WTC11 (cell line): ENCODE measurements at regions not wholly inside any gene's neighbourhood (a gene's known extent, or its start where the extent isn't known, plus 50 kb on each side); places are given as distances from the start of the nearest gene placed in this dataset.

Experiments used
- ATAC-seq: fragments of 200-7000 bp; cut with Tn5 transposase; 2 replicates; pipeline ENCODE4 v1.10.0; 2021; ENCODE audit warnings: mild to moderate bottlenecking, moderate library complexity
- CTCF ChIA-PET: fragments of 300-600 bp; sonication (Branson Sonifier 250); formaldehyde crosslinking; loops from one replicate; lab custom pipeline; 2021; ENCODE audit warnings: antibody characterized with exemption; lab: Charles Lee
- POLR2A ChIA-PET: fragments of 350-600 bp; sonication (Branson Sonifier 250); formaldehyde crosslinking; loops from one replicate; lab custom pipeline; 2021; ENCODE audit warnings: antibody characterized with exemption; lab: Charles Lee
- DNase-seq: peaks from one replicate; pipeline ENCODE4 v3.0.0; 2021; ENCODE audit warnings: low spot score
- H3K27ac Mint-ChIP-seq: 2 replicates; pipeline ENCODE4 v1.8.0; 2021; ENCODE audit warnings: mixed read lengths
- H3K27me3 Mint-ChIP-seq: 2 replicates; pipeline ENCODE4 v1.8.0; 2021; ENCODE audit warnings: low read depth, mild to moderate bottlenecking, moderate library complexity, mixed read lengths
- H3K36me3 Mint-ChIP-seq: 2 replicates; pipeline ENCODE4 v1.8.0; 2021; ENCODE audit warnings: mixed read lengths
- H3K4me1 Mint-ChIP-seq: 2 replicates; pipeline ENCODE4 v1.8.0; 2022; ENCODE audit warnings: mixed read lengths
- H3K4me3 Mint-ChIP-seq: 2 replicates; pipeline ENCODE4 v1.8.0; 2021; ENCODE audit warnings: mild to moderate bottlenecking, moderate library complexity, mixed read lengths
- H3K9me3 Mint-ChIP-seq: 2 replicates; pipeline ENCODE4 v1.8.0; 2021; ENCODE audit warnings: mixed read lengths
- AFF4 ChIP-seq: sonication (generic); formaldehyde crosslinking; IDR thresholded peaks from 2 replicates; pipeline ENCODE4 v1.8.1; 2023; ENCODE audit warnings: mild to moderate bottlenecking, missing genetic modification reagents, borderline replicate concordance
- GRHL2 ChIP-seq: fragments of 250-450 bp; sonication (Bioruptor Pico); IDR thresholded peaks from 2 replicates; pipeline ENCODE4 v1.8.0; 2022; ENCODE audit warnings: mild to moderate bottlenecking, moderate library complexity; ENCODE audit not compliant: insufficient replicate concordance, severe bottlenecking
- HMGXB4 ChIP-seq: sonication (generic); formaldehyde crosslinking; IDR thresholded peaks from 2 replicates; pipeline ENCODE4 v1.8.1; 2023; ENCODE audit warnings: mild to moderate bottlenecking, moderate library complexity, missing genetic modification reagents
- NFATC4 ChIP-seq: fragments of 250-450 bp; sonication (Bioruptor Pico); IDR thresholded peaks from 2 replicates; pipeline ENCODE4 v1.9.0; 2021; ENCODE audit warnings: mild to moderate bottlenecking
- ZNF425 ChIP-seq: fragments of 250-450 bp; sonication (Bioruptor Pico); conservative IDR thresholded peaks from 2 replicates; pipeline ENCODE4 v1.9.0; 2021; ENCODE audit warnings: mild to moderate bottlenecking
- TF ChIP-seq, protein P1 (sequence below): sonication (generic); formaldehyde crosslinking; IDR thresholded peaks from 2 replicates; pipeline ENCODE4 v1.8.1; 2022; ENCODE audit warnings: low read depth, missing genetic modification reagents, borderline replicate concordance
- TF ChIP-seq, protein P2 (sequence below): sonication (generic); formaldehyde crosslinking; IDR thresholded peaks from 2 replicates; pipeline ENCODE4 v1.8.0; 2022; ENCODE audit warnings: mild to moderate bottlenecking, missing genetic modification reagents
- TF ChIP-seq, protein P3 (sequence below): fragments of 200-600 bp; IDR thresholded peaks from 2 replicates; pipeline ENCODE4 v1.8.0; 2022; ENCODE audit warnings: antibody characterized with exemption
- TF ChIP-seq, protein P4 (sequence below): sonication (generic); formaldehyde crosslinking; IDR thresholded peaks from 2 replicates; pipeline ENCODE4 v1.8.0; 2022; ENCODE audit warnings: mild to moderate bottlenecking, missing genetic modification reagents

GRCh38 chr1:29395736-29396437 lies 159.6 kb downstream of the PTPRU start:
- TF ChIP-seq ZNF425, result no peak
- H3K27me3 Mint-ChIP-seq, result peaks cover 5% of the 10 kb centered on the region; the same call in 1 of the 2 replicates

DNA sequence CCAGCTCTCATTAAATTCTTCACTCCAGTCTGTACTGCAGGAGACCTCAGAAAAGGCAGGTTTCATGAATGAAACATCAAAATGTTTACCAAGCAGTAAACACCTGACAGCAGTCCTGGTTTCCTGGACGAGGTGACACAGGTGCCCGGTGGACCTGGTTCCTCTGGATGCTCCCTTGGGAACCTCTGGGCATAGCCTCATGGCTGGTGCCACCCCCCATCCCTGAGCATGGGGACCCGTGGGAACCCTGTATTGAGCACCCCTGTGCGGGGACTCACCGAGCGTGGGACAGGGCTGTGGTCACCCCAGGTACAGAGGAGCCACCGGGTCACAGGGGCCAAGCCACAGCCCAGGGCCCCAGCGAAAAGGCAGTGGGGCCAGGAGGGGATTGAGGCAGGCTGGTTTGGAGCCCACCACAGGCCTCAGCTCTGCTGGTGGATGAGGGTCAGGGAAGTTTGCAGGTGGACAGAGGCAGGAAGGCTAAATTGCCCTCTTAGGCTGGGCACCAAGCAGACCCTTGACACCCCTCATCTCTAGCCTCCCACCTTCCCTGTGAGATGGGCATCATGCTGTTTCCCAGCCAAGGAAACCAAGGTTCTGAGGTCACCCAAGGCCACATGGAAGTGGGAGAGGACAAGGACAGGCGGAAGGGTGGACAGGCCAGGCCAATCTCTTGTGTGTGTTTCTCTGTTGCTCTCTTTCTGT lies 158.4 kb downstream of the PTPRU start:
- Mint-ChIP-seq H3K9me3 (peaks cover 8% of the 10 kb centered on the region), H3K27ac (no peak overlapping the region), H3K36me3 (no peaks in the 10 kb centered on the region), H3K27me3 (peaks cover 2% of the 10 kb centered on the region; the same call in 1 of the 2 replicates), H3K4me3 (no peak overlapping the region), H3K4me1 (peaks cover 2% of the 10 kb centered on the region; the same call in 1 of the 2 replicates)
- DNase-seq (no peak), ATAC-seq (no peak)
- POLR2A ChIA-PET, result no interaction called here
- TF ChIP-seq NFATC4 (CRISPR knock-in tag), result no peak
- no peak for TF ChIP-seq AFF4 (CRISPR knock-in tag)
- TF ChIP-seq, protein P1, sequence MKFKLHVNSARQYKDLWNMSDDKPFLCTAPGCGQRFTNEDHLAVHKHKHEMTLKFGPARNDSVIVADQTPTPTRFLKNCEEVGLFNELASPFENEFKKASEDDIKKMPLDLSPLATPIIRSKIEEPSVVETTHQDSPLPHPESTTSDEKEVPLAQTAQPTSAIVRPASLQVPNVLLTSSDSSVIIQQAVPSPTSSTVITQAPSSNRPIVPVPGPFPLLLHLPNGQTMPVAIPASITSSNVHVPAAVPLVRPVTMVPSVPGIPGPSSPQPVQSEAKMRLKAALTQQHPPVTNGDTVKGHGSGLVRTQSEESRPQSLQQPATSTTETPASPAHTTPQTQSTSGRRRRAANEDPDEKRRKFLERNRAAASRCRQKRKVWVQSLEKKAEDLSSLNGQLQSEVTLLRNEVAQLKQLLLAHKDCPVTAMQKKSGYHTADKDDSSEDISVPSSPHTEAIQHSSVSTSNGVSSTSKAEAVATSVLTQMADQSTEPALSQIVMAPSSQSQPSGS, result no peak
- TF ChIP-seq, protein P2, sequence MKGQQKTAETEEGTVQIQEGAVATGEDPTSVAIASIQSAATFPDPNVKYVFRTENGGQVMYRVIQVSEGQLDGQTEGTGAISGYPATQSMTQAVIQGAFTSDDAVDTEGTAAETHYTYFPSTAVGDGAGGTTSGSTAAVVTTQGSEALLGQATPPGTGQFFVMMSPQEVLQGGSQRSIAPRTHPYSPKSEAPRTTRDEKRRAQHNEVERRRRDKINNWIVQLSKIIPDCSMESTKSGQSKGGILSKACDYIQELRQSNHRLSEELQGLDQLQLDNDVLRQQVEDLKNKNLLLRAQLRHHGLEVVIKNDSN, result no peak
- TF ChIP-seq GRHL2 (CRISPR knock-in tag), result no peak
- TF ChIP-seq HMGXB4 (CRISPR knock-in tag), result no peak
- TF ChIP-seq, protein P3, sequence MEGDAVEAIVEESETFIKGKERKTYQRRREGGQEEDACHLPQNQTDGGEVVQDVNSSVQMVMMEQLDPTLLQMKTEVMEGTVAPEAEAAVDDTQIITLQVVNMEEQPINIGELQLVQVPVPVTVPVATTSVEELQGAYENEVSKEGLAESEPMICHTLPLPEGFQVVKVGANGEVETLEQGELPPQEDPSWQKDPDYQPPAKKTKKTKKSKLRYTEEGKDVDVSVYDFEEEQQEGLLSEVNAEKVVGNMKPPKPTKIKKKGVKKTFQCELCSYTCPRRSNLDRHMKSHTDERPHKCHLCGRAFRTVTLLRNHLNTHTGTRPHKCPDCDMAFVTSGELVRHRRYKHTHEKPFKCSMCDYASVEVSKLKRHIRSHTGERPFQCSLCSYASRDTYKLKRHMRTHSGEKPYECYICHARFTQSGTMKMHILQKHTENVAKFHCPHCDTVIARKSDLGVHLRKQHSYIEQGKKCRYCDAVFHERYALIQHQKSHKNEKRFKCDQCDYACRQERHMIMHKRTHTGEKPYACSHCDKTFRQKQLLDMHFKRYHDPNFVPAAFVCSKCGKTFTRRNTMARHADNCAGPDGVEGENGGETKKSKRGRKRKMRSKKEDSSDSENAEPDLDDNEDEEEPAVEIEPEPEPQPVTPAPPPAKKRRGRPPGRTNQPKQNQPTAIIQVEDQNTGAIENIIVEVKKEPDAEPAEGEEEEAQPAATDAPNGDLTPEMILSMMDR, result no peak
- TF ChIP-seq, protein P4, sequence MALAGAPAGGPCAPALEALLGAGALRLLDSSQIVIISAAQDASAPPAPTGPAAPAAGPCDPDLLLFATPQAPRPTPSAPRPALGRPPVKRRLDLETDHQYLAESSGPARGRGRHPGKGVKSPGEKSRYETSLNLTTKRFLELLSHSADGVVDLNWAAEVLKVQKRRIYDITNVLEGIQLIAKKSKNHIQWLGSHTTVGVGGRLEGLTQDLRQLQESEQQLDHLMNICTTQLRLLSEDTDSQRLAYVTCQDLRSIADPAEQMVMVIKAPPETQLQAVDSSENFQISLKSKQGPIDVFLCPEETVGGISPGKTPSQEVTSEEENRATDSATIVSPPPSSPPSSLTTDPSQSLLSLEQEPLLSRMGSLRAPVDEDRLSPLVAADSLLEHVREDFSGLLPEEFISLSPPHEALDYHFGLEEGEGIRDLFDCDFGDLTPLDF, result no peak
- CTCF ChIA-PET, result interaction anchor here (0.6 to 2.1 kb wide), 3 partner anchors 21 to 1014 kb away, joined by 4 to 9 read pairs (median 5); no protein-coding TSS in a partner anchor

More at GRCh38 chr1:29395736-29396437, 159.6 kb downstream of the PTPRU start:
- peaks cover 9% of the 10 kb centered on the region for H3K9me3 Mint-ChIP-seq
- ChIA-PET CTCF (interaction anchor here (0.6 to 2.1 kb wide), 15 partner anchors 11 to 302 kb away, joined by 3 to 11 read pairs (median 4); partner anchors contain the start of gene PTPRU), POLR2A (no interaction called here)
- DNase-seq (no peak), ATAC-seq (no peak)
- no peaks in the 10 kb centered on the region for H3K36me3 Mint-ChIP-seq
- H3K27ac Mint-ChIP-seq, result no peak overlapping the region
- no peak overlapping the region for H3K4me3 Mint-ChIP-seq
- peaks cover 2% of the 10 kb centered on the region; the same call in 1 of the 2 replicates for H3K4me1 Mint-ChIP-seq
